ENCODE measurements at regions not wholly inside any gene's neighbourhood (a gene's known extent, or its start where the extent isn't known, plus 50 kb on each side); places are given as distances from the start of the nearest gene placed in this dataset.

DNA sequence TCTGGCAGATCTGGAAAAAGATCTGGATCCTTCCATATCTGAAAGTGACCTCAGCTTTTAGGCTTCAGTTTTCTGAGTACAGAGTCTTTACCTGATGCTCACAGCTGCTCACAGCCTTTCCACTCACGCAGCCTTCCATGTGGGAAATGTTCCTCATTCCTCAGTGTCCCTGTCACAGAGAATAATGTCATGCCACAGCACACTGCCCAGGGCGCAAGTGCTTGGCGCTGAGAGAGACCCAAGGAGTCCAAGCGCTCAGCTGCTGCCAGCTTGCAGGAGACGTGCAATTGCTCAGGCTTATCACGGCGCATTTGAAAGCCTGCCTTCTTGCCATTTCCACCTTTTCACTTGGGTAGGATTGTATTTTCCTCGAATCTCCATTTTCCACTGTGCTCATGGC lies 271.9 kb upstream of the MKI67 start:
- TF ChIP-seq, protein P1, sequence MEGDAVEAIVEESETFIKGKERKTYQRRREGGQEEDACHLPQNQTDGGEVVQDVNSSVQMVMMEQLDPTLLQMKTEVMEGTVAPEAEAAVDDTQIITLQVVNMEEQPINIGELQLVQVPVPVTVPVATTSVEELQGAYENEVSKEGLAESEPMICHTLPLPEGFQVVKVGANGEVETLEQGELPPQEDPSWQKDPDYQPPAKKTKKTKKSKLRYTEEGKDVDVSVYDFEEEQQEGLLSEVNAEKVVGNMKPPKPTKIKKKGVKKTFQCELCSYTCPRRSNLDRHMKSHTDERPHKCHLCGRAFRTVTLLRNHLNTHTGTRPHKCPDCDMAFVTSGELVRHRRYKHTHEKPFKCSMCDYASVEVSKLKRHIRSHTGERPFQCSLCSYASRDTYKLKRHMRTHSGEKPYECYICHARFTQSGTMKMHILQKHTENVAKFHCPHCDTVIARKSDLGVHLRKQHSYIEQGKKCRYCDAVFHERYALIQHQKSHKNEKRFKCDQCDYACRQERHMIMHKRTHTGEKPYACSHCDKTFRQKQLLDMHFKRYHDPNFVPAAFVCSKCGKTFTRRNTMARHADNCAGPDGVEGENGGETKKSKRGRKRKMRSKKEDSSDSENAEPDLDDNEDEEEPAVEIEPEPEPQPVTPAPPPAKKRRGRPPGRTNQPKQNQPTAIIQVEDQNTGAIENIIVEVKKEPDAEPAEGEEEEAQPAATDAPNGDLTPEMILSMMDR (IDR thresholded peaks at IDR 0.05) = no peak
- TF ChIP-seq POLR2A (IDR thresholded peaks at IDR 0.05) = no peak
